GM18517 (cell line): ENCODE measurements at regions not wholly inside any gene's neighbourhood (a gene's known extent, or its start where the extent isn't known, plus 50 kb on each side); places are given as distances from the start of the nearest gene placed in this dataset.
"Not testable (repeated sequence)": the region's sequence is repeated elsewhere in the genome, so short reads cannot be mapped to it uniquely, and the experiment has no call there.

ENCODE experiments used
- ATAC-seq: cut with Tn5 transposase; IDR thresholded peaks from one replicate; pipeline ENCODE4 v1.9.1; 2021; ENCODE audit warnings: mild to moderate bottlenecking, moderate library complexity; ENCODE audit not compliant: unreplicated experiment

DNA sequence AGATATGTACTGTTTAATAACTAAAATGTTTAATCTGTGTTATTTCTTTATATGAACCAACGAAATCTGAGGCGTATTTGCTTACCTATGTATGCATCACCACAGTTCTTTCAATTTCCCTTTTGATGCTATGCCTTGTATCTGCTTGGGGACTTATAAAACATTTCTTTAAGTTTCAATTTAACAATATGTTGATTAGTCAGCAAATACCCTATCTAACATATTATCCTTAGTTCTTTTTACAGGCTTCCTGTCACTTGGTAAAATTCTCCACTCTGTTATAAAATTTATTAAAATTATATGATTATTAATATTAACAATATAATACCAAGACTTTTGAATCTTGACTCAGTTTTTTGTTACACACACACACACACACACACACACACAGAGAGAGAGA, 174.3 kb downstream of the CPS1 start:
- no peak for ATAC-seq

- ATAC-seq = not testable (repeated sequence)
Observed at GRCh38 chr2:210746826-210747225, 190.4 kb downstream of the CPS1 start.

DNA sequence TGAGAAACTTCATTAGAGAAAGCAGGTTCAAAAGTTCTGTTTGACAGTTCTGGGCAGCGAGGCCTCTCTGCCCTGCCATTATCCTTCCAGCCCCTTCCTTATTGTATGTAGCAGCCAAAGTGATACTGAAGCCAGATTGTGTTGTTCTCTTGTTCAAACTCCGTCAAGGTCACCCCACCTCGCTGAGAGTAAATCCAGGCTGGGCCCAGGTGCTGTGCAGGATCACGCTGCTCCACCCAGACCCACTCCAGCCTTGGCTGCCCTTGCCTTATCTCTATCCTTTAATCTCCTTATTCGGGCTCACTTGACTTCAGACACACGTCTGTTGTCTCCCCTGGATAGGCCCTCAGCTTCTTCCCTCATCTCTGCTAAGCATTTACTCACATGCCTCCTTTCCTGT, 196.1 kb downstream of the CPS1 start:
- no peak for ATAC-seq

DNA sequence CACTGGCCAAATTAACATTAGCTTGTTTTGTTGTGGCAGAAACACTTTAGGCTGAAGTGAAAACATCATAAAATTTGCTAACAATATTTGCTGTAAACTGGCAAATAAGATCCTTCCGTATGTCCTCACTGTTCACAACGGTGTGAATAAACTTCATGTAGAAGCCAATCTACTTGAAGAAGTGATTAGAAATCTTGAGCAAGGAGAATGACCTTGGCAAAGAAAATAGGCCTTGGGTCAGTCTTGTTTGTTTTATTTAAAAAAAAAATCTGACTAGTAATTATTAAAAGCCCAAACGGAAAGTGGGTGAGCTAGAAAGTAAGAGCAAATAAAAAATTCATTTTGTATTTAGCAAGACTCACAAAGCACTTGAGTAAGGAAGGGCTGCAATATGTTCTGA, 197.0 kb downstream of the CPS1 start:
- no peak for ATAC-seq

DNA sequence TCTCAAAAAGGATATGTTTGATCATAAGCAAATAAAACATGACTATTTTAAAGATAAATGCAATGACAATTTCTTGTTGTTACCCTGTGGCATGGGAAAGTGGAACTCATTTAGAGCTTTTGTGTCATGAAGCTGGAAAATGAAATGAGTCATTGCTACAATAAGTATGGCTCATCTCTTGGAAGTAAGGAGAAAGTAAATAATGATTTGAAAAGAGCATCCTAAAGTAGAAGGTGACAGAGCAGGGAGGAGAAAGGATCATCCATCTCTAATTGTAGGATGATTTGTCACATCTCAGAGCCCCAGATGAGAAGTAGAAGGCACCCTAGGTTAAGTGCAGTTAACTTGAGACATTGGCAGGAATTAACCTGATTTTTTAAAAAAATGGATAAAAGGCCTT, 200.5 kb downstream of the CPS1 start:
- ATAC-seq = no peak

DNA sequence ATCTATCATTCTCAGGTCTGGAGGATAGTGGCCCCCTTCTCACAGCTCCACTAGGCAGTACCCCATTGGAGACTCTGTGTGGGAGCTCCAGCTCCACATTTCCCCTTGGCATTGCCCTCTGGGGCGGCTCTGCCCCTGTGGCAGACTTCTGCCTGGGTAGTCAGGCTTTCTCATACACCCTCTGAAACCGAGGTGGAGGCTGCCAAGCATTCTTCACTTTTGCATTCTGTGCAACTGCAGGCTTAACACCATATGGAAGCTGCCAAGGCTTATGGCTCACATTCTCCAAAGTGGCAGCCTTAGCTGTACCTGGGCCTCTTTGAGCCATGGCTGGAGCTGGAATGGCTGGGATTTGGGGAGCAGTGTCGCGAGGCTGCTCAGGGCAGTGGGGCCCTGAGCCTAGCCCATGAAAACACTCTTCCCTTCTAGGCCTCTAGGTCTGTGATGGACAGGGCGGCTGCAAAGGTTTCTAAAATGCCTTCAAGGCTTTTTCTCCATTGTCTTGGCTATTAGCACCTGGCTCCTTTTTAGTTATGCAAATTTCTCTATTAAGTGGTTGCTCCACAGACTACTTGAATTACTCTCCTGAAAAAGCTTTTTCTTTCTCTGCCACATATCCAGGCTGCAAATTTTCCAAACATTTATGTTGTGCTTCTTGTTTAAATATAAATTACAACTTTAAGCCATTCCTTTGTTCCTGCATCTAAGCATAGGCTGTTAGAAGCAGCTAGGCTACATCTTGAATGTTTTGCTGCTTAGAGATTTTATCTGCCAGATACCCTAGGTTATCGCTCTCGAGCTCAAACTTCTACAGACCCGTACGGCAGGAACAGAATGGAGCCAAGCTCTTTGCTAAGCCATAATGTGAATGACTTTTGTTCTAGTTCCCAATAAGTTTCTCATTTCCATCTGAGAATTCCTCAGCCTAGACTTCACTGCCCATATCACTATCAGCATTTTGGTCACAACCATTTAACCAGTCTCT, 206.5 kb downstream of the CPS1 start:
- no peak for ATAC-seq

DNA sequence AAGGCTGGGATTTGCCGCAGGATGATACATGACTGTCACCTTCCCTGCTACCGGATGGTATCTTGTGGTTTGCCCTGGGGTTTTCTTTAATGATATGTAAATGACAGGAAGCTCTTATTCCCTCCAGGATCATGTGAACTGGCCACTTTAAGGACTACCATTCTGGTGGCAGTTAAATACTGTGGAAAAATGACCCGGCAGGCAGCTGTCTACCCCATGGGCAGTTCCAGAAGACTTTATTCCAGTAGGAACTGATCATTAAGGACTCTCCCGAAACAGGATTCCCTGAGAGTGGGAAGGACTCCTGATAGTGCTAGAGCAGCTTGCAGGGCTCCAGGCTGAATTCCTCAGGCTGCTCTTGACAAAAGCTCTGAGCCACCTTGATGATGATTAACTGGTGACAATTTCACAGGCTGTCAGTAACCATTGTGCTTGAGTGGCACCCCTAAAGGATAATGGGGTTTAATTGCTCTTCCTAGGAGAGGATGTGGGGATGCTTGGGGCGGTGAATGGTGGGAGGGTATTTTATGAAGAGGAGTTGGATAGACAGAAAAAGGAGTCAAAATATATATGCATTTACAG, 212.0 kb downstream of the CPS1 start:
- no peak for ATAC-seq

DNA sequence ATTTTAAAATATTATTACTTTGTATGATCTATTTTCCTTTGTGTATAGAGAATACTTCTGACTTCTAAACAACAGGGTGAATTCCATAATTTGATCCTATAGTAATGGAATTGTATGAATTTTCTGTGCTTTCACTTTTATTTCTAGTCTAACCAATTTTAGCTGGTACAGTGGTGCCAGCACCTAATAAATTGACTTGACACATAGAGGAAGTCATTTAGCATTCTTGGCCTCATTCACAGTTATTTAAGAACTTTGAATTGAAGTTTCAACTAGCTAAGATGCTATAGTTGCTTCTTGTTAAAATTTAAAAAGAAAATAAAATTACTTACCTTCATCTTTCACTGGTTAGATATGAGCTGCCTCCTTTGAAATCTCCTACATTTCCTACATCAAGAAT, 220.4 kb downstream of the CPS1 start:
- ATAC-seq = no peak

GRCh38 chr2:210782222-210782621, 225.8 kb downstream of the CPS1 start:
- no peak for ATAC-seq

GRCh38 chr2:210787831-210788230, 231.4 kb downstream of the CPS1 start:
- not testable (repeated sequence) for ATAC-seq

DNA sequence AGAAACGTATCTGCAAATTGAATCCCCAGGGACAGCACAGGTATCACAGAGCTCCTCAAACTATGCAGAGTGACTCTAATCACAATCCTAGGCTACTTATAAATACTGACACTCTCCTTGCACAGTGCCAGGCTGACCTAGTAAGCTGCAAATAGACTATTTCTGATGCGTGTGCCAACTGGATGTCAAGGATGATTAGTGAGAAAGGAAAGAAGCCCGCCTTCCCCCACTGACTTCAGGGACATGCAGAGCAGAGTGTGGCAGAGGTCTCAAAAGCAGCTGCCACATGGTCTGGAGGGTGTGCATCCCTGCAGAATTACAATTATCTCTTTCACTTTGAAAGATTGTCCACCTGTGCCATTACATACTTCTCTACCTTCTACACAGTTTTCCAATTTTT, 235.6 kb downstream of the CPS1 start:
- no peak for ATAC-seq

DNA sequence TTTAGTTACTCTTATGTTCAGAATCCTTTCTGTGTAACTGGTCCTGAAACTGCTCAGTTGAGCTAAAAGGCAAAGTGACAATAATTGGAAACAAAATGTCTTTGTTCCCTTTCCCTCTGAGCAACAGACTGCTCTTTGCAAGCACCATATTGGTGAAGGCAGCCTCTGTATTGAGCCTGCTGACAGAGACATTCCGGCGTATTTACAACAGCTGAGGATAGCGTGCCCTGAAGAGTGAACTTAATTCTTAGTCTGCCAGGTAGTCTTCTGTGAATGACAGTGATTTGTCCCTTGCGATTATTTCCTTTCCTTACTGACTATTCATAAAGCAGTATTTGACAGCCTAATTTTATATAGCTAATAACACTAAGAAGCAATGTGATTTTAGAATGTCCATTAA, 239.1 kb downstream of the CPS1 start:
- no peak for ATAC-seq

DNA sequence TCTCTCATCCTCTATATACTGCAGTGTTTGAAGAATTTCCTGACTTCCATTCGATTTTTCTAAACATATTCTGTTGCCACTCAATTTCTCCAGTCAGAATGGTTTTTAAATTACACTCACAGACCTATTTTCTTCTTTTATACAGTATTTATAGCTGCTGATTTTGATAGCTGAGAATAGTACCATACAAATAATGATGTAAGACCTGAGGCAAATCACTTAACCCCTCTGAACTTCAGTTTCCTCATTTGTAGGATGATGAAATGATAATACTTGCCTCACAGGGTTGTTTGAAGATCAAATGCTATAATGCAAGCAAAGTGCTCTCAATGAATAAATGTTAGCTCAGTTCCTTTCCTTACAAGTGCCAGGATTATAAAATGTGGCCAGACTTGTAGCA, 241.8 kb downstream of the CPS1 start:
- ATAC-seq = no peak

DNA sequence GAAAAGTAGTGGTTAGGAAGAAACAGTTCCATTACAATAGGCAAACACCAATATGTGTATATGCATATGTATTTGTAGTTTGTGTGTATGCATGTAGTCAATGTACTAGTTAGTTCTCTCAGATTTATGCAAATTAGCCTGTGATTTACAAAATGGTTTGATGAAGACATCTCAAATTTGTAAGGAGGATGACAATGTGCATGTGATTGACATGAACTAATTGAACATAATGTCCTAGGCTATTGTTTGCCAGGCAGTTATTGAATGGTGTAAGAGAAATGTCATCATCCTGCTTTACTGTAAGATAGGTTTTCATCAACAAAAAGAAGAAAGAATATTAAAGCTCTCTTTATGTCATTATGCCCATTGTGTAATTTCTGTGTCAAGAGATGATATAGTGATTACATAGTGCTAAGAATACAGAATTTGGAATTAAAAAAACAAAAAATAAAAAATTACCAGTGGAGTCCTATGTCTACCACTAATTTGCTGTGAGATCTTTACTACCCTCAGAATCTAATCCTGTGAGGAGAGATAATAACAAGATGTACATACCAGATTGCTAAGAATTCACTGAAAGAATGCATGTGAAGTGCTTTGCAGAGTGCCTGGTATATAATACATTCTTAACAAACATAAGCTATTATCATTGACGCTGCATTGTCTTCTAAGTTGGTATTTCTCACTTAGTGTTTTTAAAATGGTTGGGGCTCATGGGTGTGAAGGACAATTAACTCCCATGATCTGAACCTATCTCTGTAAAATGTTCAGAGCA, 258.0 kb downstream of the CPS1 start:
- no peak for ATAC-seq

- no peak for ATAC-seq
Observed at GRCh38 chr2:210816769-210817168, 260.4 kb downstream of the CPS1 start.

GRCh38 chr2:210818473-210818872, 262.1 kb downstream of the CPS1 start:
- ATAC-seq = no peak

DNA sequence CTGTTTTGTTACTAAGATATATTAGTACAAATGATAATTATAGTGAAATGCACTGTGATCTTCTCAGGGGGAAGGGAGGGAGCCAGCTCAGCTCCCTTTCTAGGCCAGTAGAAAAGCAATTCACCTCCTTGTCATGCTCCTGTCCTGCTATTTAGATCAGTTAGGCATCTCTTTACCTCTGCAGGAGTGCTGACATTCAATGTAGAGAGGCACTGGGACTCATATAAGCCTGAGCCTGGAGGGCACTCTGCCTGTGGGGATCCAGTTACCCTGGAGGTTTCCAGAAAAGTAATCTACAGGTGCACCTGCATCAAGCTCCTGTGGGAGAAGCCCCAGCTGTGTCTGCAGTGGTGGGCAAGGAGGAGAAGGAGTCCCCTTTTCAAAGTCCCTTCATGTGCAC, 277.0 kb downstream of the CPS1 start:
- ATAC-seq = no peak

DNA sequence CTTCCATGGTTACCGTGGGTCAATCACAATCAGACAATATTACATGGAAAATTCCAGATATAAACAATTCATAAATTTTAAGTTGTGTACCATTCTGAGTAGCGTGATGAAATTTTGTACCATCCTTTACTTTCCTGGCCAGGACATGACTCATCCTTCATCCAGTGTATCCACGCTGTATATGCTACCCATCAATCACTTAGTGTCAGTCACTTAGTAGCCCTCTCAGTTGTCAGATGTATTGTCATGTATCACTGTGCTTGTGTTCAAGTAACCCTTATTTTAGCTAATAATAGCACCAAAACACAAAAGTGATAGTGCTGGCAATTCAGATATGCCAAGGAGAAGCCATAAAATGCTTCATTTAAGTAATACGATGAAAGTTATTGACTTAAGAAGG, 282.6 kb downstream of the CPS1 start:
- no peak for ATAC-seq

DNA sequence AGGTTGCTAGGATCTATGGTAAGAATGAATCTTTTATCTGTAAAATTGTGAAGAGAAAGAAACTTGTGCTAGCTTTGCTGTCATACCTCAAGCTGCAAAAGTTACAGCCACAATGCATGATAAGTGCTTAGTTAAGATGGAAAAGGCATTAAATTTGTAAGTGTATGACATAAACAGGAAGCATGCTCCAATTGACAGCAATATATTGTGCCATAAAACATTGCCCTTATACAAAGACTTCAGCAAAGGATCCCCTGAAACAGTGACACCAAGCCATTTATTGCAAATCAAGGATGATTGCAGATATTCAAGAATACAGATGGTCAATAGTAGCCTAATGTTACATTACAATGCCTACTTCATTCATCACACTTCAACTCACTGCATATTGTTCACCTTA, 283.1 kb downstream of the CPS1 start:
- no peak for ATAC-seq

GRCh38 chr2:210842896-210843295, 286.5 kb downstream of the CPS1 start:
- no peak for ATAC-seq

- no peak for ATAC-seq
Observed at GRCh38 chr2:210844016-210844415, 287.6 kb downstream of the CPS1 start.

DNA sequence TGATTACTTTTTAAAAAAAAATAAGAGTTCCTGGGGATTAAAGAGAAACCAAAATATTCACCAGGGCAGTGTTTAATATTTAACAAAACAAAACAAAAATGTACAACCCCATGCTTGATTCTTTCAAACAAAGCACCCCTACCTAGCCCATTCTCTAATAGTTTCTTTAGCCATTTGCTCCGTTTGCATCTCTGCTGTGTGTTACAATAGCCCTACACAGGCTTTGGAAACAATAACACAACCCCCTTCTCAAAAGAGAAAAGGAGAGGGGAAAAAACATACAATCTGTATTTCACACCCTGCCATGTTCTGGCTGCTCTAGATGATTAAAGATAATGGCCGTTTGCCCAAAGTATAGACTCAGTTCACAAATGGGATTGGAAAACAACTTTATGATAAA, 302.9 kb downstream of the CPS1 start:
- ATAC-seq = no peak
